ENCODE measurements at regions not wholly inside any gene's neighbourhood (a gene's known extent, or its start where the extent isn't known, plus 50 kb on each side); places are given as distances from the start of the nearest gene placed in this dataset.
A peak's percentile ranks its signal among the peaks of the same experiment; 100 is the strongest.

GRCh38 chr9:127553793-127554192 lies 58.3 kb upstream of the STXBP1 start:
- Mint-ChIP-seq H3K9me3 (peaks cover 3% of the 10 kb centered on the region), H3K4me3 (no peak overlapping the region), H3K27ac (peak overlapping the region; percentile 85 to 94), H3K27me3 (no peaks in the 10 kb centered on the region), H3K36me3 (no peaks in the 10 kb centered on the region), H3K4me1 (ENCODE audit: low read depth in 2 of 2) (peaks cover 28 to 37% of the 10 kb centered on the region in 2 donors)
- ATAC-seq = no peak
- DNase-seq (ENCODE audit: low spot score) = no peak

GRCh38 chr9:127554966-127555839 lies 56.9 kb upstream of the STXBP1 start:
- ATAC-seq = no peak
- Mint-ChIP-seq H3K36me3 (no peaks in the 10 kb centered on the region), H3K27ac (peak overlapping the region; percentile 85 to 94), H3K9me3 (peaks cover 3% of the 10 kb centered on the region), H3K4me3 (peak overlapping the region; percentile 80), H3K27me3 (no peaks in the 10 kb centered on the region), H3K4me1 (ENCODE audit: low read depth in 2 of 2) (peaks cover 31 to 37% of the 10 kb centered on the region in 2 donors)
- no peak for DNase-seq (ENCODE audit: low spot score)

- H3K36me3 Mint-ChIP-seq = no peaks in the 10 kb centered on the region
Observed at GRCh38 chr9:127555840-127556820, 55.9 kb upstream of the STXBP1 start.

GRCh38 chr9:127556871-127557270 lies 55.2 kb upstream of the STXBP1 start:
- Mint-ChIP-seq H3K9me3 (peaks cover 3% of the 10 kb centered on the region), H3K36me3 (no peaks in the 10 kb centered on the region), H3K4me1 (ENCODE audit: low read depth in 2 of 2) (peaks cover 36 to 49% of the 10 kb centered on the region in 2 donors), H3K27ac (peak overlapping the region; percentile 85 to 94), H3K27me3 (no peaks in the 10 kb centered on the region), H3K4me3 (peak overlapping the region; percentile 80)
- ATAC-seq (no peak), DNase-seq (ENCODE audit: low spot score) (no peak)

More at GRCh38 chr9:127555840-127556820, 55.9 kb upstream of the STXBP1 start:
- peak overlapping the region; percentile 80 for H3K4me3 Mint-ChIP-seq
- no peaks in the 10 kb centered on the region for H3K27me3 Mint-ChIP-seq
- ATAC-seq = peak; percentile 86 to 95
- peaks cover 31 to 41% of the 10 kb centered on the region in 2 donors for H3K4me1 Mint-ChIP-seq (ENCODE audit: low read depth in 2 of 2)
- peak; percentile 84 for DNase-seq (ENCODE audit: low spot score)
- peaks cover 3% of the 10 kb centered on the region for H3K9me3 Mint-ChIP-seq
- peak overlapping the region; percentile 85 to 94 for H3K27ac Mint-ChIP-seq

- Mint-ChIP-seq H3K36me3 (no peaks in the 10 kb centered on the region), H3K27ac (peak overlapping the region; percentile 85 to 94), H3K9me3 (peaks cover 3% of the 10 kb centered on the region), H3K27me3 (no peaks in the 10 kb centered on the region), H3K4me1 (ENCODE audit: low read depth in 2 of 2) (peaks cover 42 to 54% of the 10 kb centered on the region in 2 donors), H3K4me3 (no peak overlapping the region)
- ATAC-seq = no peak
- DNase-seq (ENCODE audit: low spot score) = no peak
Observed at GRCh38 chr9:127557466-127557869, 54.6 kb upstream of the STXBP1 start.

GRCh38 chr9:127557998-127558546 lies 54.0 kb upstream of the STXBP1 start:
- Mint-ChIP-seq H3K27me3 (no peaks in the 10 kb centered on the region), H3K27ac (peak overlapping the region in 1 of 2 donors; percentile 85), H3K9me3 (peaks cover 3% of the 10 kb centered on the region), H3K4me3 (no peak overlapping the region), H3K4me1 (ENCODE audit: low read depth in 2 of 2) (peaks cover 42 to 54% of the 10 kb centered on the region in 2 donors), H3K36me3 (no peaks in the 10 kb centered on the region)
- DNase-seq (ENCODE audit: low spot score) (no peak), ATAC-seq (no peak)

- Mint-ChIP-seq H3K4me1 (ENCODE audit: low read depth in 2 of 2) (peaks cover 42 to 54% of the 10 kb centered on the region in 2 donors), H3K27ac (peak overlapping the region; percentile 48 to 85), H3K27me3 (no peaks in the 10 kb centered on the region), H3K36me3 (no peaks in the 10 kb centered on the region), H3K9me3 (peaks cover 3% of the 10 kb centered on the region), H3K4me3 (peak overlapping the region; percentile 39)
- no peak for DNase-seq (ENCODE audit: low spot score)
- ATAC-seq = no peak
Observed at GRCh38 chr9:127558581-127559246, 53.4 kb upstream of the STXBP1 start.

- ATAC-seq (no peak), DNase-seq (ENCODE audit: low spot score) (no peak)
- H3K4me3 Mint-ChIP-seq = no peak overlapping the region
- peak overlapping the region; percentile 48 to 85 for H3K27ac Mint-ChIP-seq
- no peaks in the 10 kb centered on the region for H3K27me3 Mint-ChIP-seq
- peaks cover 3% of the 10 kb centered on the region for H3K9me3 Mint-ChIP-seq
- peaks cover 42 to 48% of the 10 kb centered on the region in 2 donors for H3K4me1 Mint-ChIP-seq (ENCODE audit: low read depth in 2 of 2)
- H3K36me3 Mint-ChIP-seq = no peaks in the 10 kb centered on the region
Observed at GRCh38 chr9:127559247-127559680, 52.8 kb upstream of the STXBP1 start.

GRCh38 chr9:127561491-127562278 lies 50.4 kb upstream of the STXBP1 start:
- Mint-ChIP-seq H3K36me3 (no peaks in the 10 kb centered on the region), H3K9me3 (no peaks in the 10 kb centered on the region), H3K4me1 (ENCODE audit: low read depth in 2 of 2) (peaks cover 26 to 32% of the 10 kb centered on the region in 2 donors), H3K27me3 (no peaks in the 10 kb centered on the region), H3K4me3 (peak overlapping the region; percentile 24), H3K27ac (peak overlapping the region in 1 of 2 donors; percentile 67)
- peak; percentile 49 to 65 for ATAC-seq
- DNase-seq (ENCODE audit: low spot score) = no peak

Measured in natural killer cell treated with Interleukin-12 subunit alpha and Interleukin-12 subunit beta and Interleukin-15 and Interleukin-18, amount 100 ng/mL, for 72 hours (primary cell).